Left lung (tissue), 4 donors: ENCODE measurements at regions not wholly inside any gene's neighbourhood (a gene's known extent, or its start where the extent isn't known, plus 50 kb on each side); places are given as distances from the start of the nearest gene placed in this dataset.
A peak's percentile ranks its signal among the peaks of the same experiment; 100 is the strongest.

Experiments used
- ATAC-seq: fragments of 200-7000 bp; cut with Tn5 transposase; one replicate; pipeline ENCODE4 v1.9.1; 2020; ENCODE audit warnings: moderate library complexity
- DNase-seq, 4 donors: peaks; one replicate each; pipeline ENCODE4 v3.0.0-alpha.2; 2013 to 2020
- H3K27ac ChIP-seq, 2 donors: fragments of 200-600 bp; sonication (generic) in 1 of 2; one replicate each; pipeline versions ENCODE4 v1.5.0 to v1.8.0; 2020 to 2021
- H3K27me3 ChIP-seq, 2 donors: fragments of 200-600 bp; sonication (generic) in 1 of 2; one replicate each; pipeline versions ENCODE4 v1.5.0 to v1.8.0; 2020 to 2021
- H3K36me3 ChIP-seq, 2 donors: fragments of 200-600 bp; sonication (generic) in 1 of 2; one replicate each; pipeline versions ENCODE4 v1.5.0 to v1.8.0; 2020 to 2021
- H3K4me1 ChIP-seq, 2 donors: fragments of 200-600 bp; one replicate each; pipeline ENCODE4 v1.8.0; 2021
- H3K4me3 ChIP-seq, 2 donors: fragments of 200-600 bp; sonication (generic) in 1 of 2; one replicate each; pipeline versions ENCODE4 v1.5.0 to v1.8.0; 2020 to 2021; ENCODE audit warnings: mild to moderate bottlenecking in 1 of 2
- H3K9me3 ChIP-seq, 2 donors: fragments of 200-600 bp; sonication (generic) in 1 of 2; one replicate each; pipeline versions ENCODE4 v1.5.0 to v1.8.0; 2020 to 2021
- intact Hi-C, 2 donors: fragments of 100-400 bp; cut with DNase I; formaldehyde crosslinking; loops; one replicate each; pipeline versions ENCODE4 v1.11.2 to v1.14.2; 2022
- TF ChIP-seq, protein P1 (sequence below), 2 donors: fragments of 200-600 bp; sonication (generic) in 1 of 2; IDR thresholded peaks; one replicate each; pipeline versions ENCODE4 v1.5.0 to v1.8.0; 2021; ENCODE audit warnings: antibody characterized with exemption in 2 of 2
- donor health status: DM: no; HTN: yes; CAD: no.
- donor health status: DM: no; HTN: no; CAD: no.

DNA sequence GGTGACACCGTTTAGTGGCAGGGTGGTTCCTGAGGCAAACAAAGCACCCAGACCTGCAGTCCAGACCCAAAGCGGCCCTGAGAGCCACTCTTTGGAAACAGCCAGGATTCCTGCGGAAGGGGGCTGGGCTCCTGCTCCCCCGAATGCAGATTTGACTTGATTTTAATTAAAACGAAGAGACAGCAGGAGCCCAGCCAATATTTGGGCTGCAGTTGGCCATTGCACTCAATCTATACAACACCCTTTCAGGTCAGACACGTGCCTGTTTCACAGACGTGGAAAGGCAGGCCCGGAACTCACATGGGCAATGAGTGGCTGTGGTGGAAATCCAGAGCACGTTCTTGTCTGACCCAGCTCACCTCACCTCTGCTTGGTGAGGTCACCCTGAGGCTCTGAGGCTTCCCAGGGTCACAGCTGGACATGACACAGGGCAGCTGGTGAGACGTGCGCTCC is 122.4 kb downstream of the NDUFA10 start:
- no peak overlapping the region for H3K27ac ChIP-seq
- TF ChIP-seq, protein P1, sequence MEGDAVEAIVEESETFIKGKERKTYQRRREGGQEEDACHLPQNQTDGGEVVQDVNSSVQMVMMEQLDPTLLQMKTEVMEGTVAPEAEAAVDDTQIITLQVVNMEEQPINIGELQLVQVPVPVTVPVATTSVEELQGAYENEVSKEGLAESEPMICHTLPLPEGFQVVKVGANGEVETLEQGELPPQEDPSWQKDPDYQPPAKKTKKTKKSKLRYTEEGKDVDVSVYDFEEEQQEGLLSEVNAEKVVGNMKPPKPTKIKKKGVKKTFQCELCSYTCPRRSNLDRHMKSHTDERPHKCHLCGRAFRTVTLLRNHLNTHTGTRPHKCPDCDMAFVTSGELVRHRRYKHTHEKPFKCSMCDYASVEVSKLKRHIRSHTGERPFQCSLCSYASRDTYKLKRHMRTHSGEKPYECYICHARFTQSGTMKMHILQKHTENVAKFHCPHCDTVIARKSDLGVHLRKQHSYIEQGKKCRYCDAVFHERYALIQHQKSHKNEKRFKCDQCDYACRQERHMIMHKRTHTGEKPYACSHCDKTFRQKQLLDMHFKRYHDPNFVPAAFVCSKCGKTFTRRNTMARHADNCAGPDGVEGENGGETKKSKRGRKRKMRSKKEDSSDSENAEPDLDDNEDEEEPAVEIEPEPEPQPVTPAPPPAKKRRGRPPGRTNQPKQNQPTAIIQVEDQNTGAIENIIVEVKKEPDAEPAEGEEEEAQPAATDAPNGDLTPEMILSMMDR (IDR thresholded peaks at IDR 0.05), result no peak
- no peaks in the 10 kb centered on the region for H3K36me3 ChIP-seq

DNA sequence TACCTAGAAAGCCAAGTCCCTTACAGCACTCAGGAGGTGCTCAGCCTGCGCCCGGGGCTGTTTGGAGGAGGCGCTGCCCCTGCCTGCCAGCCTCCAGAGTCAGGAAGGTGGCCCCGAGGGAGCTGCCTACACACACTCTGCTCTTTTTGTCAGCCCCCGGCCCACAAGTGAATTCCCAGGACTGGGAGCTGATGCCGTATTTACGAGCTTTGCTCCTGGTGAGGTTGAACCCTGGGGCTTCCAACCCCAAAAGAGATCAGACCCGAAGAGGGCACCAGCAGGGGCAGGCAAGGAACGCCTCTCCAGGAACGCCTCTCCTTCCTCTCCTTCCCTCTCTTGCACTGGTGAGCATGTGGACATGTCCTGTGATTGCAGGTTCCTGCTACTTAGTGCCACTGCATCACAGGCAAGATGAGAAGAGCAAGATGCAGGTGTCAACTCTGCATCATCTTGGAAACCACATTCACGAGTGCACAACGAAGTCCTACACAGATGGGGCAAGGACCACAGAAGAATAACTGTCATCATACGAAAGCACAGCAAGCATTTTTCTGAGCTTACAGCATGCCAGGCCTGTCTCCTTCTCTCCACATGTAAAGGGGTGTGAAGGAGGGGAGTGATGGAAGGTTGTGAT is 126.7 kb downstream of the NDUFA10 start:
- Histone ChIP-seq H3K9me3 (no peaks in the 10 kb centered on the region), H3K4me1 (peaks cover 0 to 11% of the 10 kb centered on the region in 2 donors), H3K36me3 (no peaks in the 10 kb centered on the region), H3K27ac (no peak overlapping the region), H3K4me3 (no peak overlapping the region), H3K27me3 (peaks cover 0 to 6% of the 10 kb centered on the region in 2 donors)
- ATAC-seq, result no peak
- intact Hi-C loops, result no loop called here
- peak in 1 of 4 donors; percentile 41 for DNase-seq
- TF ChIP-seq, protein P1 (IDR thresholded peaks at IDR 0.05), result no peak

More for the DNA sequence above, 122.4 kb downstream of the NDUFA10 start:
- H3K27me3 ChIP-seq, result no peaks in the 10 kb centered on the region
- no peaks in the 10 kb centered on the region for H3K4me1 ChIP-seq
- no peaks in the 10 kb centered on the region for H3K9me3 ChIP-seq
- intact Hi-C loops, result no loop called here
- no peak overlapping the region for H3K4me3 ChIP-seq
- no peak for ATAC-seq
- DNase-seq, result no peak

DNA sequence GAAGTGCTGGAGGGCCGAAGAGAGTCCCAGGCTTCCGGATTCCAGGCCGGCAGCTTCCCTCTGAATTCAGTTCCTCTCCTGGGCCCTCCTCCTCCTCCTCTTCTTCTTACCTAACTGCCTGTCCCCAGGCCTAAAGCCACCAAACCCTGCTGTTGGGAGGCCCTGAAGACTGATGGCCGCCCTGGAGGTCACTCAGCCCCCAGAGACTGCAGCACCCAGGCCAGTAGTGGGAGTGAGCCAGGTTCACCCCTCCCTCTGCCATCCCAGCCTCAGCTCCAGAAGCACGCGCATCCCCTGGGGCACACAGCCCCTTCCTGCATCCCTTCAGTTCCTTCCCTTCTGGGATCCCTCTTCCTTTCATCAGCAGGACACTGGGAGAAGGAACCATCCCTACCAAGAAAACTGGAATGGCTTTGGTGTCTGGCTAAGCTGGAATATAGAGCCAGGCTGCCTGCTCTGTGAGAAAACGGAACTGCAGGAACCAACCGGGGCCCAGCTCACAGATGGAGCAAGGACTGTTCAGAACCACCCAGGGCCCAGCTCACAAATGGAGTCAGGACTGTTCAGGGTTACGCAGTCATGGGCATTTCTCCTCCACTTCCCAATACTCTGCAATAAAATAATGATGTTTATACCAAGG is 127.4 kb downstream of the NDUFA10 start:
- H3K4me1 ChIP-seq, result peaks cover 0 to 11% of the 10 kb centered on the region in 2 donors
- H3K4me3 ChIP-seq, result no peak overlapping the region
- TF ChIP-seq, protein P1 (IDR thresholded peaks at IDR 0.05), result no peak
- H3K9me3 ChIP-seq, result no peaks in the 10 kb centered on the region
- ATAC-seq (no peak), DNase-seq (no peak)
- intact Hi-C loops, result no loop called here
- no peaks in the 10 kb centered on the region for H3K36me3 ChIP-seq
- H3K27ac ChIP-seq, result no peak overlapping the region
- peaks cover 0 to 6% of the 10 kb centered on the region in 2 donors for H3K27me3 ChIP-seq

DNA sequence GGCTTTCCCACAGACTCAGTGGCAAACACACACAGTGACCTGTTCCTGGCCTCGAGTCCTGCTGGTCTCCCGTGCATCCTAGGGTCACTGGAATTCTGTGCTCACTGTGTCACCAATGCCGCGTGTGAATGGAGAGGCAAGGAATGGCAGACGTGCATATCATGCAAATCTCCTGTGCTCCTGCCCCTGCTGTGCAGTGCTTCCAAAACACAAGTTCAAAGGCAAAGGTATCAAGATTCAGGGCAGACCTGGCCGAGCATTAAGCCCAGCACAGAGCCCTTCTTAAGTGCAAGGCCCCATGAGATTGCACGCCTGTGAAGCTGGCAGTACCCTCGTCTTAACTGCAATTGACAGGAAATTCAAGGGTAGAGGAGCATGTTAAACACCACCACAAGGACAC is 129.1 kb downstream of the NDUFA10 start:
- peaks cover 0 to 6% of the 10 kb centered on the region in 2 donors for H3K27me3 ChIP-seq
- intact Hi-C loops, result no loop called here
- ATAC-seq (no peak), DNase-seq (no peak)
- TF ChIP-seq, protein P1 (IDR thresholded peaks at IDR 0.05), result no peak
- H3K4me3 ChIP-seq, result no peak overlapping the region
- H3K4me1 ChIP-seq, result peaks cover 0 to 11% of the 10 kb centered on the region in 2 donors
- H3K36me3 ChIP-seq, result no peaks in the 10 kb centered on the region
- no peaks in the 10 kb centered on the region for H3K9me3 ChIP-seq
- peak overlapping the region in 1 of 2 donors; percentile 40 for H3K27ac ChIP-seq

DNA sequence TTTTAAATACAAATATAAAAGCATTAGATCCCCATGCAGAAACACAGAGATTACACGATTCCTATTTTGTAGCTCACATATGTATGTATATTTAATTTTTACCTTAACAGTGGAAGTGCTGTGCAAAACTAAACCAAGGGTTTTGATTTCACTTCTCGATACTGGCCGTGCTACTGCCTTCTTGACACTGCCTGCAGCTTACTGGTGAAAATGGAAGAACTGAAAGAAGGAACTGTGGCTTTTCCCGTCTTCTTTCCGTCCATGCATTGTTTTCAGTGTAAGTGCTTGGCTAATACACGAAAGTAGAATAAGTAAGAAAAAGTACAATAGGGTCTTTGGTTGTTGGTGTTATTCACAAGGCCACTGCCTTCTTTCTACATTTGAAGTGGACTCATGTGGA is 129.5 kb downstream of the NDUFA10 start:
- intact Hi-C loops, result no loop called here
- peak; percentile 35 for ATAC-seq
- DNase-seq, result no peak

More for the DNA sequence above, 129.5 kb downstream of the NDUFA10 start:
- Histone ChIP-seq H3K36me3 (no peaks in the 10 kb centered on the region), H3K27ac (peak overlapping the region in 1 of 2 donors; percentile 40), H3K9me3 (no peaks in the 10 kb centered on the region), H3K4me1 (peaks cover 0 to 11% of the 10 kb centered on the region in 2 donors), H3K4me3 (no peak overlapping the region), H3K27me3 (peaks cover 0 to 6% of the 10 kb centered on the region in 2 donors)
- TF ChIP-seq, protein P1 (IDR thresholded peaks at IDR 0.05), result no peak
